ENCODE measurements at regions not wholly inside any gene's neighbourhood (a gene's known extent, or its start where the extent isn't known, plus 50 kb on each side); places are given as distances from the start of the nearest gene placed in this dataset.

DNA sequence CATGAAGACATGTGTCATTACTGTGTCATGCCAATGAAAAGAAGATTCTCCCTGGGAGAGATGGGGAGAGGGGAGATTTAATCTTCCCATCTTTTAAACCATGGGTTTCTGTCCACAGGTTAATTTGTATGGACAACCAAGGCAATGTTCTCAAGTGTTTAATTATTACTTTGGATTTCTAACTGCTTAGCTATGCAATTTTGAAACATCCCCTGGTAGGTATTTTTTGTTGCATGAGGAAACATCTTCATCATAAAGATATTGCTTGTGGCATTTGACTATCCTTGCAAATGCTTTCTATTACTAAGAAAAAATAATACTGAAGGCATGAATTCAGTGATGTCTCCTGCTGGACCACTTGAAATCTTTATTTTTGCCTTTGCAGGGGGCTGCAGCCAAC is 326.6 kb upstream of the TPM1 start:
- TF ChIP-seq, protein P1, sequence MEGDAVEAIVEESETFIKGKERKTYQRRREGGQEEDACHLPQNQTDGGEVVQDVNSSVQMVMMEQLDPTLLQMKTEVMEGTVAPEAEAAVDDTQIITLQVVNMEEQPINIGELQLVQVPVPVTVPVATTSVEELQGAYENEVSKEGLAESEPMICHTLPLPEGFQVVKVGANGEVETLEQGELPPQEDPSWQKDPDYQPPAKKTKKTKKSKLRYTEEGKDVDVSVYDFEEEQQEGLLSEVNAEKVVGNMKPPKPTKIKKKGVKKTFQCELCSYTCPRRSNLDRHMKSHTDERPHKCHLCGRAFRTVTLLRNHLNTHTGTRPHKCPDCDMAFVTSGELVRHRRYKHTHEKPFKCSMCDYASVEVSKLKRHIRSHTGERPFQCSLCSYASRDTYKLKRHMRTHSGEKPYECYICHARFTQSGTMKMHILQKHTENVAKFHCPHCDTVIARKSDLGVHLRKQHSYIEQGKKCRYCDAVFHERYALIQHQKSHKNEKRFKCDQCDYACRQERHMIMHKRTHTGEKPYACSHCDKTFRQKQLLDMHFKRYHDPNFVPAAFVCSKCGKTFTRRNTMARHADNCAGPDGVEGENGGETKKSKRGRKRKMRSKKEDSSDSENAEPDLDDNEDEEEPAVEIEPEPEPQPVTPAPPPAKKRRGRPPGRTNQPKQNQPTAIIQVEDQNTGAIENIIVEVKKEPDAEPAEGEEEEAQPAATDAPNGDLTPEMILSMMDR (IDR thresholded peaks at IDR 0.05; ENCODE audit: borderline replicate concordance): no peak
- H3K27ac ChIP-seq (replicated peaks): no peak overlapping the region
- intact Hi-C loops (cut with micrococcal nuclease): no loop called here
- H3K27me3 ChIP-seq (ENCODE audit: low read depth): no peaks in the 10 kb centered on the region
- H3K36me3 ChIP-seq: peaks cover 79% of the 10 kb centered on the region
- no peak overlapping the region for H3K4me3 ChIP-seq
- no peaks in the 10 kb centered on the region for H3K4me1 ChIP-seq
- DNase-seq: no peak
- no peaks in the 10 kb centered on the region for H3K9me3 ChIP-seq (replicated peaks)

DNA sequence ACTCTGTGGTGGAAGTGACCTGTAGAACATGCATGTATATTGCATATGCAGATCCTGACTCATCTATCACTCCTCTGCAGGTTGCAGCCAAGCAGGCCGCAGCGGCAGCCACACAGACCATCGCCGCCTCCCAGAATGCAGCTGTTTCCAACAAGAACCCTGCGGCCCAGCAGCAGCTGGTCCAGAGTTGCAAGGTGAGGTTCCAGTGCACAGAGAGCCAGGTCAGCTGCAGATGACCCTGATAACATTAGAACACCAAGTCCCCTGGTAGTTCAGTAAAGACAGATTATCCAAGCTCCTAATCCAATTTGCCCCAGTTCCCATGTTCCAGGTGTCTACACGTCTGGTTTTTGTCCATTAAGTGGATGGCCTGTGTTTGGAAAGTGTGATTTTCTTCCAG is 325.1 kb upstream of the TPM1 start:
- no peak overlapping the region for H3K4me3 ChIP-seq
- H3K36me3 ChIP-seq: peaks cover 72% of the 10 kb centered on the region
- TF ChIP-seq, protein P1 (IDR thresholded peaks at IDR 0.05; ENCODE audit: borderline replicate concordance): no peak
- H3K4me1 ChIP-seq: no peaks in the 10 kb centered on the region
- no peak for DNase-seq
- intact Hi-C loops (cut with micrococcal nuclease): no loop called here
- H3K9me3 ChIP-seq (replicated peaks): no peaks in the 10 kb centered on the region
- H3K27ac ChIP-seq (replicated peaks): no peak overlapping the region
- H3K27me3 ChIP-seq (ENCODE audit: low read depth): no peaks in the 10 kb centered on the region

DNA sequence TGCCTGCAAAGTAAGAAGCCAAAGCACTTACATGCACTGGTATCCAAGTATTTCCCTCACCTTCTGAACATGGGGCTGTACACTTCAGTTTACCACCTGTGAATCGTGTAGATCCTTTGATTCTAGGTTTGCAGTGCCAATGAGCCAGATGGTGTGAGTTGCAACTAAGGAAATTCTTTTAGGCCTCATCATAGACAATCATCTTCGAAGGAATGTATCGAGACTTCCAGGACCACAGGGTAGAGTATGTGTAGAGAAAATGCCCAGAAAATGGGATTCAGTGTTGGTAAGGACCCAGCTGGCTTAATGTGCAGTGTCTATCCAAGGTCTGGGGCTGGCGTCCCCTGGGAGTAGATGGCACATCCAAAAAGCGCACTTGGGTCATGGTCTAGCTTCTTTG is 323.2 kb upstream of the TPM1 start:
- DNase-seq: no peak
- intact Hi-C loops (cut with micrococcal nuclease): no loop called here
- H3K27me3 ChIP-seq (ENCODE audit: low read depth): no peaks in the 10 kb centered on the region
- H3K4me3 ChIP-seq: no peak overlapping the region
- TF ChIP-seq, protein P1 (IDR thresholded peaks at IDR 0.05; ENCODE audit: borderline replicate concordance): no peak
- H3K4me1 ChIP-seq: no peaks in the 10 kb centered on the region
- peaks cover 77% of the 10 kb centered on the region for H3K36me3 ChIP-seq
- H3K27ac ChIP-seq (replicated peaks): no peak overlapping the region
- no peaks in the 10 kb centered on the region for H3K9me3 ChIP-seq (replicated peaks)

DNA sequence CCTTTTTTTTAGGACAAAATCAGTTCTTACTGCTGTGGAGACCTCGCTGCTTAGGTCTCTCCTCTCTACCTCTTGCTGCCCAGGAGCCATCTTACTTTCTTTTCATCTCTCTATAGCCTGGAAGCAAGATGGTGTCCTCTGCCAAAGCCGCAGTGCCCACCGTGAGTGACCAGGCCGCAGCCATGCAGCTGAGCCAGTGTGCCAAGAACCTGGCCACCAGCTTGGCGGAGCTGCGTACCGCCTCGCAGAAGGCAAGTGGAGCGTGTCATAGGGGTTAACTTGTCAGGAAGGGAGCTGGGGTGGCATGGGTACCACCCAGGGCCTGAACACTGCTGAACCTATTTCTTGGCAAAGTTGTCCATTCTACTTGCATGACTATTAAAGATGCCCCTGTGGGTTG is 320.3 kb upstream of the TPM1 start:
- DNase-seq: no peak
- no peaks in the 10 kb centered on the region for H3K27me3 ChIP-seq (ENCODE audit: low read depth)
- TF ChIP-seq, protein P1 (IDR thresholded peaks at IDR 0.05; ENCODE audit: borderline replicate concordance): no peak
- H3K9me3 ChIP-seq (replicated peaks): no peaks in the 10 kb centered on the region
- no peak overlapping the region for H3K27ac ChIP-seq (replicated peaks)
- H3K36me3 ChIP-seq: peaks cover 82% of the 10 kb centered on the region
- intact Hi-C loops (cut with micrococcal nuclease): no loop called here
- no peak overlapping the region for H3K4me3 ChIP-seq
- H3K4me1 ChIP-seq: no peaks in the 10 kb centered on the region

DNA sequence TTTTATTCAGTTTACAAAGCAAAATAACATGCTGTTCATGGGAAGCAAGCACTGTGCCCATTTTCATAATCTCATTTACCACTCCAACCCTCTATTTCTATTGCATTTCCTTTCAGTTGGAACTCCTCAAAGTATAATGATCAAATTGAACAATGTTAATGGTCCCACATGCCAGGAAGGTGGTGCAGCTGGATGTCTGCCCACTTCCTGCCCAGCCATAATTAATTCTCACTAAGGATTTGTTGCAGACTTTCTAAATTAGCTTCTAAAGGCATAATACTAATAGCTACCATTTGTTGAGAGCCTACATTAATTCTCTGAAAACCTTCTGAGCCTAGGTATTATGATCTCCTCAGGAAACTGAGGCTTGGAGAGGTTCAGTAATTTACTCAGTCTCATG is 316.1 kb upstream of the TPM1 start:
- intact Hi-C loops (cut with micrococcal nuclease): no loop called here
- Histone ChIP-seq H3K27ac (replicated peaks) (no peak overlapping the region), H3K27me3 (ENCODE audit: low read depth) (no peaks in the 10 kb centered on the region), H3K4me3 (no peak overlapping the region), H3K4me1 (no peaks in the 10 kb centered on the region), H3K36me3 (peaks cover 69% of the 10 kb centered on the region), H3K9me3 (replicated peaks) (no peaks in the 10 kb centered on the region)
- DNase-seq: no peak
- TF ChIP-seq, protein P1 (IDR thresholded peaks at IDR 0.05; ENCODE audit: borderline replicate concordance): no peak

DNA sequence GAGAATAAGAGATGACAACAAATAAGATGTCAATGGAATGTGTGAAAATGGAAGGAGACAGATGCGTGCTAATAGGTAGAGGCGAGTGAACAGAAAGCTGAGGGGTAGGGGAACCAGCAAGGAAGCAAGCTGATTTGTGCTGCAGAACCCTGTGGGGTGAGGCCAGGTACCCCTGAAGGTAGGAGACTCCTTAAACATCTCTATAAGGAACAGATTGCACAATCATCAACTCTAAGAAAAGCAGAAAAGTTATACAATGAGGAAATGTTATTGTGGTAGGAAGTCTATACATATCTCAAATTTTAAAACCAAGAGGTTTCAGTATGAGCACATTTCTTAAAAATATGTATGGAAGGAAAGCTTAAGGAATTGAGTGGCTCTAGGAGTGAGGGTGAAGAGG is 315.0 kb upstream of the TPM1 start:
- H3K27me3 ChIP-seq (ENCODE audit: low read depth): no peaks in the 10 kb centered on the region
- no peaks in the 10 kb centered on the region for H3K4me1 ChIP-seq
- H3K9me3 ChIP-seq (replicated peaks): no peaks in the 10 kb centered on the region
- no peak overlapping the region for H3K4me3 ChIP-seq
- no peak overlapping the region for H3K27ac ChIP-seq (replicated peaks)
- H3K36me3 ChIP-seq: peaks cover 71% of the 10 kb centered on the region
- TF ChIP-seq, protein P1 (IDR thresholded peaks at IDR 0.05; ENCODE audit: borderline replicate concordance): no peak
- intact Hi-C loops (cut with micrococcal nuclease): no loop called here
- DNase-seq: no peak
